ENCODE measurements at regions not wholly inside any gene's neighbourhood (a gene's known extent, or its start where the extent isn't known, plus 50 kb on each side); places are given as distances from the start of the nearest gene placed in this dataset.

- TF ChIP-seq CTCF (IDR thresholded peaks at IDR 0.05), result no peak
- no peak for TF ChIP-seq EP300 (IDR thresholded peaks at IDR 0.05)
- no peak for TF ChIP-seq POLR2A (IDR thresholded peaks at IDR 0.05)
Measured at GRCh38 chr10:43728425-43728824, 79.7 kb upstream of the ZNF32 start.
